ENCODE measurements at regions not wholly inside any gene's neighbourhood (a gene's known extent, or its start where the extent isn't known, plus 50 kb on each side); places are given as distances from the start of the nearest gene placed in this dataset.

GRCh38 chr13:53562419-53562818 lies 533.8 kb downstream of the OLFM4 start:
- Histone ChIP-seq H3K27me3 (ENCODE audit: control insufficient read depth in 2 of 2, insufficient read depth in 1 of 2, low read length in 1 of 2) (no peaks in the 10 kb centered on the region), H3K27ac (ENCODE audit: low read depth in 1 of 2, low read length in 1 of 2) (no peak overlapping the region), H3K36me3 (ENCODE audit: control insufficient read depth in 2 of 2, insufficient read depth in 2 of 2, low read length in 1 of 2) (no peaks in the 10 kb centered on the region), H3K9me3 (ENCODE audit: control insufficient read depth in 2 of 2, insufficient read depth in 1 of 2, low read length in 1 of 2) (no peaks in the 10 kb centered on the region), H3K4me1 (ENCODE audit: control insufficient read depth in 2 of 2, insufficient read depth in 2 of 2, low read length in 2 of 2) (no peaks in the 10 kb centered on the region), H3K4me3 (ENCODE audit: low read length in 2 of 2) (no peak overlapping the region)
- no peak for DNase-seq (ENCODE audit: low read depth in 6 of 9, low spot score in 9 of 9)
- 85% methylated on average over 2 of the region's 2 CpGs for WGBS

GRCh38 chr13:53568491-53568890 lies 539.9 kb downstream of the OLFM4 start:
- no peaks in the 10 kb centered on the region for H3K4me1 ChIP-seq (ENCODE audit: control insufficient read depth in 2 of 2, insufficient read depth in 2 of 2, low read length in 2 of 2)
- no peaks in the 10 kb centered on the region for H3K36me3 ChIP-seq (ENCODE audit: control insufficient read depth in 2 of 2, insufficient read depth in 2 of 2, low read length in 1 of 2)
- 96% methylated on average over 1 of the region's 1 CpG for WGBS
- no peak for DNase-seq (ENCODE audit: low read depth in 6 of 9, low spot score in 9 of 9)
- no peaks in the 10 kb centered on the region for H3K9me3 ChIP-seq (ENCODE audit: control insufficient read depth in 2 of 2, insufficient read depth in 1 of 2, low read length in 1 of 2)
- no peak overlapping the region for H3K4me3 ChIP-seq (ENCODE audit: low read length in 2 of 2)
- H3K27ac ChIP-seq (ENCODE audit: low read depth in 1 of 2, low read length in 1 of 2) = no peak overlapping the region
- no peaks in the 10 kb centered on the region for H3K27me3 ChIP-seq (ENCODE audit: control insufficient read depth in 2 of 2, insufficient read depth in 1 of 2, low read length in 1 of 2)

GRCh38 chr13:53569453-53569852 lies 540.8 kb downstream of the OLFM4 start:
- H3K36me3 ChIP-seq (ENCODE audit: control insufficient read depth in 2 of 2, insufficient read depth in 2 of 2, low read length in 1 of 2) = no peaks in the 10 kb centered on the region
- no peak for DNase-seq (ENCODE audit: low read depth in 6 of 9, low spot score in 9 of 9)
- no peaks in the 10 kb centered on the region for H3K27me3 ChIP-seq (ENCODE audit: control insufficient read depth in 2 of 2, insufficient read depth in 1 of 2, low read length in 1 of 2)
- H3K4me1 ChIP-seq (ENCODE audit: control insufficient read depth in 2 of 2, insufficient read depth in 2 of 2, low read length in 2 of 2) = no peaks in the 10 kb centered on the region
- 79% methylated on average over 2 of the region's 2 CpGs for WGBS
- no peaks in the 10 kb centered on the region for H3K9me3 ChIP-seq (ENCODE audit: control insufficient read depth in 2 of 2, insufficient read depth in 1 of 2, low read length in 1 of 2)
- H3K4me3 ChIP-seq (ENCODE audit: low read length in 2 of 2) = no peak overlapping the region
- H3K27ac ChIP-seq (ENCODE audit: low read depth in 1 of 2, low read length in 1 of 2) = no peak overlapping the region

GRCh38 chr13:53601113-53601512 lies 572.5 kb downstream of the OLFM4 start:
- Histone ChIP-seq H3K36me3 (ENCODE audit: control insufficient read depth in 2 of 2, insufficient read depth in 2 of 2, low read length in 1 of 2) (no peaks in the 10 kb centered on the region), H3K4me1 (ENCODE audit: control insufficient read depth in 2 of 2, insufficient read depth in 2 of 2, low read length in 2 of 2) (no peaks in the 10 kb centered on the region), H3K9me3 (ENCODE audit: control insufficient read depth in 2 of 2, insufficient read depth in 1 of 2, low read length in 1 of 2) (no peaks in the 10 kb centered on the region), H3K27me3 (ENCODE audit: control insufficient read depth in 2 of 2, insufficient read depth in 1 of 2, low read length in 1 of 2) (no peaks in the 10 kb centered on the region), H3K27ac (ENCODE audit: low read depth in 1 of 2, low read length in 1 of 2) (no peak overlapping the region), H3K4me3 (ENCODE audit: low read length in 2 of 2) (no peak overlapping the region)
- no peak for DNase-seq (ENCODE audit: low read depth in 6 of 9, low spot score in 9 of 9)
- 54% methylated on average over 5 of the region's 5 CpGs for WGBS

DNA sequence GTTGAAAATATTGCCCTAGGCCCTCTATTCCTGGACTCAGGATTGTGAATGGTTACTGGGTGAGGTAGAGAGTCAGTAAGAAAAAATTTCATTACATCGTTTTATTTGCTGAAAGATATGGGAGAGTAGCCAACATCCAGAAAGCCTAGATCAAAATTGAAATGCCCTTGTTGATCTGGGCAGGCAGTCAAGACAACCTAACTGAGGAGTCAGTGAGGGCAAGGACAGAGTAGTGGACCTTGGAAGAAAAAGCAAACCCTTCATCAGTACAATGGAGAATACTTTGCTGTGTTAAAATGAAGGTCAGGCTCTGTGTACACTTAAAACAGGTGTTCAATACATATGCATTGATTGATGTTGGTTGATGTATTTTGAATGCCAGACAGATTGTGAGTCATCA lies 576.7 kb downstream of the OLFM4 start:
- H3K4me3 ChIP-seq (ENCODE audit: low read length in 2 of 2) = no peak overlapping the region
- WGBS = 91% methylated on average over 1 of the region's 1 CpG

GRCh38 chr13:53612200-53612599 lies 583.6 kb downstream of the OLFM4 start:
- Histone ChIP-seq H3K4me1 (ENCODE audit: control insufficient read depth in 2 of 2, insufficient read depth in 2 of 2, low read length in 2 of 2) (no peaks in the 10 kb centered on the region), H3K4me3 (ENCODE audit: low read length in 2 of 2) (no peak overlapping the region), H3K36me3 (ENCODE audit: control insufficient read depth in 2 of 2, insufficient read depth in 2 of 2, low read length in 1 of 2) (no peaks in the 10 kb centered on the region), H3K27me3 (ENCODE audit: control insufficient read depth in 2 of 2, insufficient read depth in 1 of 2, low read length in 1 of 2) (no peaks in the 10 kb centered on the region), H3K27ac (ENCODE audit: low read depth in 1 of 2, low read length in 1 of 2) (no peak overlapping the region), H3K9me3 (ENCODE audit: control insufficient read depth in 2 of 2, insufficient read depth in 1 of 2, low read length in 1 of 2) (no peaks in the 10 kb centered on the region)
- DNase-seq (ENCODE audit: low read depth in 6 of 9, low spot score in 9 of 9) = no peak
- WGBS = 91% methylated on average over 3 of the region's 3 CpGs

More for the DNA sequence above, 576.7 kb downstream of the OLFM4 start:
- H3K36me3 ChIP-seq (ENCODE audit: control insufficient read depth in 2 of 2, insufficient read depth in 2 of 2, low read length in 1 of 2) = no peaks in the 10 kb centered on the region
- no peaks in the 10 kb centered on the region for H3K9me3 ChIP-seq (ENCODE audit: control insufficient read depth in 2 of 2, insufficient read depth in 1 of 2, low read length in 1 of 2)
- DNase-seq (ENCODE audit: low read depth in 6 of 9, low spot score in 9 of 9) = no peak
- no peak overlapping the region for H3K27ac ChIP-seq (ENCODE audit: low read depth in 1 of 2, low read length in 1 of 2)
- no peaks in the 10 kb centered on the region for H3K4me1 ChIP-seq (ENCODE audit: control insufficient read depth in 2 of 2, insufficient read depth in 2 of 2, low read length in 2 of 2)
- H3K27me3 ChIP-seq (ENCODE audit: control insufficient read depth in 2 of 2, insufficient read depth in 1 of 2, low read length in 1 of 2) = no peaks in the 10 kb centered on the region

DNA sequence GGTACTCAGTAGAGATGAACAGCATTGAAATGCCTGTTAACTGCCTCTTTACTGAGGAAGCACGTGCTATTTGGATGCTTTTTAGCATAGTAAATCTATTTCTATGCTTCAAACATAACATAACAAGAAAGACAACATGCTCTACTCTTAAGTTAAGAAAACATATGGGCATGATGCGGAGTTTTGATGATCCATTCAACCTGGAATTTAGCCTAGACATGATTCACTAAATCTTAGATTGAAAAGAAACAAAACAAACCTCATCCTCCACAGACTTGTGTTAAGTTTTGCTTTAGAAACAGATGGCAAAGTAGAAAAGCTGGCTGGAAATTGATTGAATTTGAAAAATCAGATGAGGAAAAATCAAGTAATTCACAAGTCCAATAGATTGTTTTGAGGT lies 593.8 kb downstream of the OLFM4 start:
- H3K9me3 ChIP-seq (ENCODE audit: control insufficient read depth in 2 of 2, insufficient read depth in 1 of 2, low read length in 1 of 2) = no peaks in the 10 kb centered on the region
- 31% methylated on average over 2 of the region's 2 CpGs for WGBS
- no peak overlapping the region for H3K27ac ChIP-seq (ENCODE audit: low read depth in 1 of 2, low read length in 1 of 2)
- no peaks in the 10 kb centered on the region for H3K4me1 ChIP-seq (ENCODE audit: control insufficient read depth in 2 of 2, insufficient read depth in 2 of 2, low read length in 2 of 2)
- no peaks in the 10 kb centered on the region for H3K36me3 ChIP-seq (ENCODE audit: control insufficient read depth in 2 of 2, insufficient read depth in 2 of 2, low read length in 1 of 2)
- no peaks in the 10 kb centered on the region for H3K27me3 ChIP-seq (ENCODE audit: control insufficient read depth in 2 of 2, insufficient read depth in 1 of 2, low read length in 1 of 2)
- no peak for DNase-seq (ENCODE audit: low read depth in 6 of 9, low spot score in 9 of 9)
- no peak overlapping the region for H3K4me3 ChIP-seq (ENCODE audit: low read length in 2 of 2)

DNA sequence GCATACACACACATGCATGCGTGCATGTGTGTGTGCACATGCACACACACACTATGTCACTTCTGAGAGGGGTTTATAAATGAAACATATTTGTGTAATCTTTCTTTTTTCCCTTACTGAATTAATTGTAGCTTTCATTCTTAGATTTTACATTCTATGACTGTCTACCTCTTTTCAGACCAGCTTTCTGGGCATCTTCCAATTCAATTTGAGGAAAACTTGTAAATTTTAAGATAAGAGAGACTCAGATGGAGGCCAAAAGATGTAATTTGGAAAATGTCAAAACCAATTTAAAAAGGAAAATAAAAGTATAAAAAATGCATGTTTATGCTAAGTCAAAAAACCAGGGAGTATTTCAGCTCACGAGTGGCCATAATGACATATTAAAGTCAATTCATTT lies 594.5 kb downstream of the OLFM4 start:
- H3K36me3 ChIP-seq (ENCODE audit: control insufficient read depth in 2 of 2, insufficient read depth in 2 of 2, low read length in 1 of 2) = no peaks in the 10 kb centered on the region
- H3K9me3 ChIP-seq (ENCODE audit: control insufficient read depth in 2 of 2, insufficient read depth in 1 of 2, low read length in 1 of 2) = no peaks in the 10 kb centered on the region
- H3K27me3 ChIP-seq (ENCODE audit: control insufficient read depth in 2 of 2, insufficient read depth in 1 of 2, low read length in 1 of 2) = no peaks in the 10 kb centered on the region
- DNase-seq (ENCODE audit: low read depth in 6 of 9, low spot score in 9 of 9) = no peak
- WGBS = 91% methylated on average over 2 of the region's 2 CpGs
- no peaks in the 10 kb centered on the region for H3K4me1 ChIP-seq (ENCODE audit: control insufficient read depth in 2 of 2, insufficient read depth in 2 of 2, low read length in 2 of 2)
- H3K27ac ChIP-seq (ENCODE audit: low read depth in 1 of 2, low read length in 1 of 2) = no peak overlapping the region
- no peak overlapping the region for H3K4me3 ChIP-seq (ENCODE audit: low read length in 2 of 2)

DNA sequence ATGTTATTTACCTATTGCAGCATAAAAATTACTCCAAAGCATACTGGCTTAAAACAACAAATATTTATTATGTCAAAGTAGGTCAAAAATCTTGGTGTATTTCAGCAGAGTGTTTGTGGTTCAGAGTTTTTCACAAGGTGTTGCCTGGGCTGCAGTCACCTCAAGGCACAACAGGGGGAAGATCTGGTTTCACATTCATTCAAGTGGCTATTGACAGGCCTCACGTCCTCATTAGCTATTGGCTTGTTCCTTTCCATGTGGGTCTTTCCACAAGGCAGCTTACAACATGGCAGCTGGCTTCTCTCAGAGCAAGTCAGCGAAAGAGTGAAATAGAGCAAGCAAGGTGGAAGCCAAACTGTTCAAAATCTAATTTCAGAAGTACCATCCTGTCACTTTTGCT lies 602.9 kb downstream of the OLFM4 start:
- H3K36me3 ChIP-seq (ENCODE audit: control insufficient read depth in 2 of 2, insufficient read depth in 2 of 2, low read length in 1 of 2) = no peaks in the 10 kb centered on the region
- no peak for DNase-seq (ENCODE audit: low read depth in 6 of 9, low spot score in 9 of 9)
- H3K27ac ChIP-seq (ENCODE audit: low read depth in 1 of 2, low read length in 1 of 2) = no peak overlapping the region
- no peaks in the 10 kb centered on the region for H3K27me3 ChIP-seq (ENCODE audit: control insufficient read depth in 2 of 2, insufficient read depth in 1 of 2, low read length in 1 of 2)
- H3K4me1 ChIP-seq (ENCODE audit: control insufficient read depth in 2 of 2, insufficient read depth in 2 of 2, low read length in 2 of 2) = no peaks in the 10 kb centered on the region
- WGBS = 82% methylated on average over 2 of the region's 2 CpGs
- H3K4me3 ChIP-seq (ENCODE audit: low read length in 2 of 2) = no peak overlapping the region
- H3K9me3 ChIP-seq (ENCODE audit: control insufficient read depth in 2 of 2, insufficient read depth in 1 of 2, low read length in 1 of 2) = no peaks in the 10 kb centered on the region

DNA sequence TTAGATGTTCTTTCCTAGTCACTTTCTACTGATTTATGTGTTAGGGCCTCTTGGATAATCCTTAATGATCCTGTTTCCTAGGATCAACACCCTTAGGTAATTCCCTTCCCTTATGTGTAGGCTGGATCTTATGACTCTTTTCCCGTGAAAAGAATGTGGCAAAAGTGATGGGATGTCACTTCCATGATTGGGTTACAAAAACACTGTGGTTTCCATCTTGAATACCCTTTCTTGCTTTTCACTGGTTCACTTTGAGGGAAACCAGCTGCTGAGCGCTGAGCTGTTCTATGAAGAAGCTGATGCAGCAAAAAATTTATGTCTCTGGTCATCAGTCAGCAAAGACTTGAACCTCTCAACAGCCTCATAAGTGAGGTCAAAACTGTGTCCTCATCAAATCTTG lies 609.4 kb downstream of the OLFM4 start:
- no peaks in the 10 kb centered on the region for H3K36me3 ChIP-seq (ENCODE audit: control insufficient read depth in 2 of 2, insufficient read depth in 2 of 2, low read length in 1 of 2)
- H3K27me3 ChIP-seq (ENCODE audit: control insufficient read depth in 2 of 2, insufficient read depth in 1 of 2, low read length in 1 of 2) = no peaks in the 10 kb centered on the region
- no peak overlapping the region for H3K4me3 ChIP-seq (ENCODE audit: low read length in 2 of 2)
- no peak for DNase-seq (ENCODE audit: low read depth in 6 of 9, low spot score in 9 of 9)
- no peak overlapping the region for H3K27ac ChIP-seq (ENCODE audit: low read depth in 1 of 2, low read length in 1 of 2)
- 89% methylated on average over 2 of the region's 2 CpGs for WGBS
- H3K9me3 ChIP-seq (ENCODE audit: control insufficient read depth in 2 of 2, insufficient read depth in 1 of 2, low read length in 1 of 2) = no peaks in the 10 kb centered on the region
- no peaks in the 10 kb centered on the region for H3K4me1 ChIP-seq (ENCODE audit: control insufficient read depth in 2 of 2, insufficient read depth in 2 of 2, low read length in 2 of 2)
